ENCODE measurements at regions not wholly inside any gene's neighbourhood (a gene's known extent, or its start where the extent isn't known, plus 50 kb on each side); places are given as distances from the start of the nearest gene placed in this dataset.

- TF ChIP-seq EZH2 (IDR thresholded peaks at IDR 0.05; ENCODE audit: low read depth) = no peak
- no peak for TF ChIP-seq CTCF (conservative IDR thresholded peaks at IDR 0.05)
- no peak overlapping the region for H3K4me3 ChIP-seq
- POLR2A ChIA-PET (ENCODE audit: unreplicated experiment) = no interaction called here
- intact Hi-C loops (cut with micrococcal nuclease; ENCODE audit: unreplicated experiment) = loop anchor here (10.0 kb wide), 2 partner anchors 524 to 764 kb away; no protein-coding TSS in a partner anchor
- H3K27me3 ChIP-seq (ENCODE audit: insufficient read depth, low read depth) = no peaks in the 10 kb centered on the region
- H3K4me1 ChIP-seq (replicated peaks; ENCODE audit: insufficient read depth) = peaks cover 45% of the 10 kb centered on the region
- H3K36me3 ChIP-seq (ENCODE audit: low read depth) = 0 out of 2 replicates have a peak, but pooled peaks cover 6% of the 10 kb centered on the region
- no TSS peak for BruUV-seq (replicated peaks)
- no peak overlapping the region for H3K27ac ChIP-seq
- peaks cover 29% of the 10 kb centered on the region for H3F3A ChIP-seq (ENCODE audit: insufficient read depth, low read depth)
- no peaks in the 10 kb centered on the region for H3K79me2 ChIP-seq (ENCODE audit: low read depth)
- no peak overlapping the region for H2AFZ ChIP-seq
- H3K4me2 ChIP-seq = no peak overlapping the region
- no peaks in the 10 kb centered on the region for H4K20me1 ChIP-seq (ENCODE audit: insufficient read depth)
- no peak for DNase-seq
- H3K9me2 ChIP-seq (ENCODE audit: insufficient read depth) = no peaks in the 10 kb centered on the region
- H3K9me3 ChIP-seq (ENCODE audit: insufficient read depth, low read depth) = peaks cover 27% of the 10 kb centered on the region
- CTCF ChIA-PET = no interaction called here
These were observed 621.5 kb upstream of the TBL1XR1 start for GRCh38 chr3:177818712-177819240.

GRCh38 chr3:177820683-177821316 lies 623.5 kb upstream of the TBL1XR1 start:
- no TSS peak for BruUV-seq (replicated peaks)
- H3K4me1 ChIP-seq (replicated peaks; ENCODE audit: insufficient read depth) = peaks cover 57% of the 10 kb centered on the region

GRCh38 chr3:177822681-177823096 lies 625.4 kb upstream of the TBL1XR1 start:
- Histone ChIP-seq H3K4me3 (no peak overlapping the region), H3K9me2 (ENCODE audit: insufficient read depth) (no peaks in the 10 kb centered on the region), H3K27ac (no peak overlapping the region), H3K79me2 (ENCODE audit: low read depth) (no peaks in the 10 kb centered on the region), H3K27me3 (ENCODE audit: insufficient read depth, low read depth) (no peaks in the 10 kb centered on the region), H2AFZ (no peak overlapping the region), H3K4me2 (no peak overlapping the region), H3K36me3 (ENCODE audit: low read depth) (0 out of 2 replicates have a peak, but pooled peaks cover 6% of the 10 kb centered on the region), H3K4me1 (replicated peaks; ENCODE audit: insufficient read depth) (peaks cover 56% of the 10 kb centered on the region), H3F3A (ENCODE audit: insufficient read depth, low read depth) (peaks cover 29% of the 10 kb centered on the region), H3K9me3 (ENCODE audit: insufficient read depth, low read depth) (peaks cover 22% of the 10 kb centered on the region; the same call in 1 of the 2 replicates), H4K20me1 (ENCODE audit: insufficient read depth) (no peaks in the 10 kb centered on the region)
- ChIA-PET CTCF (no interaction called here), POLR2A (ENCODE audit: unreplicated experiment) (no interaction called here)
- no peak for DNase-seq
- no TSS peak for BruUV-seq (replicated peaks)
- intact Hi-C loops (cut with micrococcal nuclease; ENCODE audit: unreplicated experiment) = no loop called here
- TF ChIP-seq EZH2 (IDR thresholded peaks at IDR 0.05; ENCODE audit: low read depth) (no peak), CTCF (conservative IDR thresholded peaks at IDR 0.05) (no peak)

More at GRCh38 chr3:177820683-177821316, 623.5 kb upstream of the TBL1XR1 start:
- no peaks in the 10 kb centered on the region for H3K79me2 ChIP-seq (ENCODE audit: low read depth)
- H3K9me2 ChIP-seq (ENCODE audit: insufficient read depth) = no peaks in the 10 kb centered on the region
- ChIA-PET POLR2A (ENCODE audit: unreplicated experiment) (no interaction called here), CTCF (no interaction called here)
- H3K4me3 ChIP-seq = no peak overlapping the region
- no peaks in the 10 kb centered on the region for H4K20me1 ChIP-seq (ENCODE audit: insufficient read depth)
- intact Hi-C loops (cut with micrococcal nuclease; ENCODE audit: unreplicated experiment) = no loop called here
- H3F3A ChIP-seq (ENCODE audit: insufficient read depth, low read depth) = peaks cover 37% of the 10 kb centered on the region
- H3K27me3 ChIP-seq (ENCODE audit: insufficient read depth, low read depth) = no peaks in the 10 kb centered on the region
- no peak overlapping the region for H3K27ac ChIP-seq
- H3K4me2 ChIP-seq = no peak overlapping the region
- no peak overlapping the region for H2AFZ ChIP-seq
- TF ChIP-seq EZH2 (IDR thresholded peaks at IDR 0.05; ENCODE audit: low read depth) = no peak
- no peak for DNase-seq
- peaks cover 23% of the 10 kb centered on the region for H3K9me3 ChIP-seq (ENCODE audit: insufficient read depth, low read depth)
- 0 out of 2 replicates have a peak, but pooled peaks cover 6% of the 10 kb centered on the region for H3K36me3 ChIP-seq (ENCODE audit: low read depth)

All from PC-9 (cell line).